ENCODE measurements at regions not wholly inside any gene's neighbourhood (a gene's known extent, or its start where the extent isn't known, plus 50 kb on each side); places are given as distances from the start of the nearest gene placed in this dataset.
"Not testable (repeated sequence)": the region's sequence is repeated elsewhere in the genome, so short reads cannot be mapped to it uniquely, and the experiment has no call there.

DNA sequence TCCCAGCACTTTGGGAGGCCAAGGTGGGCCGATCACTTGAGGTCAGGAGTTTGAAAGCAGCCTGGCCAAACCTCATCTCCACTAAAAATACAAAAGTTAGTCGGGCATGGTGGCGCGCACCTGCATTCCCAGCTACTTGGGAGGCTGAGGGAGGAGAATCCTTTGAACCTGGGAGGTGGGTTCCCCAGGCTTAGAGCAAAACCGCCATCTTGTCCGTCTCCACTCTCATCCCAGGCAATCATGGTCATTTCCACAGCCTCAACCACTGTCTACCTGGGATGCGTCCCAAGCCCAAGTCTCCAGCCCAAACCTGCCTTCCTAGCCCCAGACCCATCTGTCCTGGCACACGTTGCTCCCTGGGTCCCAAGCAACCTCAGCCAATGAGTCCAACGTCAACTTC, 71.1 kb upstream of the CLEC6A start:
- TF ChIP-seq, protein P1, sequence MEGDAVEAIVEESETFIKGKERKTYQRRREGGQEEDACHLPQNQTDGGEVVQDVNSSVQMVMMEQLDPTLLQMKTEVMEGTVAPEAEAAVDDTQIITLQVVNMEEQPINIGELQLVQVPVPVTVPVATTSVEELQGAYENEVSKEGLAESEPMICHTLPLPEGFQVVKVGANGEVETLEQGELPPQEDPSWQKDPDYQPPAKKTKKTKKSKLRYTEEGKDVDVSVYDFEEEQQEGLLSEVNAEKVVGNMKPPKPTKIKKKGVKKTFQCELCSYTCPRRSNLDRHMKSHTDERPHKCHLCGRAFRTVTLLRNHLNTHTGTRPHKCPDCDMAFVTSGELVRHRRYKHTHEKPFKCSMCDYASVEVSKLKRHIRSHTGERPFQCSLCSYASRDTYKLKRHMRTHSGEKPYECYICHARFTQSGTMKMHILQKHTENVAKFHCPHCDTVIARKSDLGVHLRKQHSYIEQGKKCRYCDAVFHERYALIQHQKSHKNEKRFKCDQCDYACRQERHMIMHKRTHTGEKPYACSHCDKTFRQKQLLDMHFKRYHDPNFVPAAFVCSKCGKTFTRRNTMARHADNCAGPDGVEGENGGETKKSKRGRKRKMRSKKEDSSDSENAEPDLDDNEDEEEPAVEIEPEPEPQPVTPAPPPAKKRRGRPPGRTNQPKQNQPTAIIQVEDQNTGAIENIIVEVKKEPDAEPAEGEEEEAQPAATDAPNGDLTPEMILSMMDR (conservative IDR thresholded peaks at IDR 0.05 in 1 of 2, IDR thresholded peaks at IDR 0.05 in 1 of 2; ENCODE audit: low read depth in 1 of 2, low read length in 2 of 2), result not testable (repeated sequence)
- TF ChIP-seq EZH2 (IDR thresholded peaks at IDR 0.05; ENCODE audit: low read length, missing control alignments), result not testable (repeated sequence)
